Upper lobe of left lung (tissue), 4 donors: ENCODE measurements at regions not wholly inside any gene's neighbourhood (a gene's known extent, or its start where the extent isn't known, plus 50 kb on each side); places are given as distances from the start of the nearest gene placed in this dataset.

Experiments used
- EP300 ChIP-seq, 4 donors: sonication (generic); formaldehyde crosslinking; IDR thresholded peaks; one replicate each; pipeline ENCODE4 v1.5.1; 2017; ENCODE audit warnings: antibody characterized with exemption in 4 of 4, control low read depth in 2 of 4
- POLR2A ChIP-seq, 4 donors: fragments of 450-650 bp; IDR thresholded peaks; one replicate each; pipeline ENCODE4 v1.5.1; 2016 to 2017; ENCODE audit warnings: antibody characterized with exemption in 4 of 4, mild to moderate bottlenecking in 2 of 4
- POLR2AphosphoS5 ChIP-seq, 2 donors: sonication (generic); formaldehyde crosslinking; IDR thresholded peaks; one replicate each; pipeline ENCODE4 v1.5.1; 2017; ENCODE audit warnings: antibody characterized with exemption in 2 of 2
- TF ChIP-seq, protein P1 (sequence below), 6 experiments: fragments of 450-650 bp in 4 of 6; fragments of 200-600 bp in 2 of 6; sonication (generic) in 2 of 6; IDR thresholded peaks; one replicate each; pipeline ENCODE4 v1.5.1; 2016 to 2019; ENCODE audit warnings: antibody characterized with exemption in 6 of 6

DNA sequence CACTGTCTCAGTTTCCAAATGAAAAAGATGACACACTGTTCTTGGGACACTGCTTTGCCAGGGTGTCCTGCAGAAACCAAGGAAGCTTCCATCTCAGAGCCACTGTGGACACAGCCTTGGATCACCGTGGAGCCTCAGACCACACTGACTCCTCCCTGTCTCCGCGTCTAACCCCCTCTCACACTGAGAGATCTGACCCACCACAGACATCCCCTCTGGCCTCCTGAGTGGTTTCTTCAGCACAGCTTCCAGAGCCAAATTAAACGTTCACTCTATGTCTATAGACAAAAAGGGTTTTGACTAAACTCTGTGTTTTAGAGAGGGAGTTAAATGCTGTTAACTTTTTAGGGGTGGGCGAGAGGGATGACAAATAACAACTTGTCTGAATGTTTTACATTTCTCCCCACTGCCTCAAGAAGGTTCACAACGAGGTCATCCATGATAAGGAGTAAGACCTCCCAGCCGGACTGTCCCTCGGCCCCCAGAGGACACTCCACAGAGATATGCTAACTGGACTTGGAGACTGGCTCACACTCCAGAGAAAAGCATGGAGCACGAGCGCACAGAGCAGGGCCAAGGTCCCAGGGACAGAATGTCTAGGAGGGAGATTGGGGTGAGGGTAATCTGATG lies 113.4 kb upstream of the PKDCC start:
- TF ChIP-seq, protein P1, sequence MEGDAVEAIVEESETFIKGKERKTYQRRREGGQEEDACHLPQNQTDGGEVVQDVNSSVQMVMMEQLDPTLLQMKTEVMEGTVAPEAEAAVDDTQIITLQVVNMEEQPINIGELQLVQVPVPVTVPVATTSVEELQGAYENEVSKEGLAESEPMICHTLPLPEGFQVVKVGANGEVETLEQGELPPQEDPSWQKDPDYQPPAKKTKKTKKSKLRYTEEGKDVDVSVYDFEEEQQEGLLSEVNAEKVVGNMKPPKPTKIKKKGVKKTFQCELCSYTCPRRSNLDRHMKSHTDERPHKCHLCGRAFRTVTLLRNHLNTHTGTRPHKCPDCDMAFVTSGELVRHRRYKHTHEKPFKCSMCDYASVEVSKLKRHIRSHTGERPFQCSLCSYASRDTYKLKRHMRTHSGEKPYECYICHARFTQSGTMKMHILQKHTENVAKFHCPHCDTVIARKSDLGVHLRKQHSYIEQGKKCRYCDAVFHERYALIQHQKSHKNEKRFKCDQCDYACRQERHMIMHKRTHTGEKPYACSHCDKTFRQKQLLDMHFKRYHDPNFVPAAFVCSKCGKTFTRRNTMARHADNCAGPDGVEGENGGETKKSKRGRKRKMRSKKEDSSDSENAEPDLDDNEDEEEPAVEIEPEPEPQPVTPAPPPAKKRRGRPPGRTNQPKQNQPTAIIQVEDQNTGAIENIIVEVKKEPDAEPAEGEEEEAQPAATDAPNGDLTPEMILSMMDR (IDR thresholded peaks at IDR 0.05), result no peak
- TF ChIP-seq POLR2AphosphoS5 (IDR thresholded peaks at IDR 0.05) (no peak), EP300 (IDR thresholded peaks at IDR 0.05) (no peak), POLR2A (IDR thresholded peaks at IDR 0.05) (no peak)
